NCI-H2029 treated with DMSO at 0.1 percent for 48 hours (cell line): ENCODE measurements at regions not wholly inside any gene's neighbourhood (a gene's known extent, or its start where the extent isn't known, plus 50 kb on each side); places are given as distances from the start of the nearest gene placed in this dataset.
"Not testable (repeated sequence)": the region's sequence is repeated elsewhere in the genome, so short reads cannot be mapped to it uniquely, and the experiment has no call there.

Experiments
- DNase-seq: peaks from one replicate; lab custom pipeline; 2025; lab: John Stamatoyannopoulos, UW

DNA sequence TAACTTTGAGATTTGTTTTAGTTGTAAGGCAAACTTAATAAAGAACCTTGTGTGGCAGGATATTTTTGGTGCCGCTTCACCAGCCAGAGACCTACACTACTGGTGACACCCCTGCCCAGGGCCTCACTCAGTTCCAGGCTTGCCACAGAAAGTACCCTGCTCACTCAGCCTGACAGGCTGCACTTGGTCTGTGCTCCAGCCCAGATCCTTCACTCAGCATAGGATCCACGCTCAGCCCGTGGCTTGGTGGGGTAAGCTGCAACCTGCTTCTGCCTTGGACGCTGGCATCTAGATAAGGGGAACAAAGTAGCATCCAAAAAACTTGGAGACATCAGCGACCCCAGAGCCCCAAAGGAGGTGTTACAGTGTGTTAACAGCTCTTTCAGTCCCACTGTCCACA is 825.5 kb downstream of the EPHA3 start:
- DNase-seq: no peak

DNA sequence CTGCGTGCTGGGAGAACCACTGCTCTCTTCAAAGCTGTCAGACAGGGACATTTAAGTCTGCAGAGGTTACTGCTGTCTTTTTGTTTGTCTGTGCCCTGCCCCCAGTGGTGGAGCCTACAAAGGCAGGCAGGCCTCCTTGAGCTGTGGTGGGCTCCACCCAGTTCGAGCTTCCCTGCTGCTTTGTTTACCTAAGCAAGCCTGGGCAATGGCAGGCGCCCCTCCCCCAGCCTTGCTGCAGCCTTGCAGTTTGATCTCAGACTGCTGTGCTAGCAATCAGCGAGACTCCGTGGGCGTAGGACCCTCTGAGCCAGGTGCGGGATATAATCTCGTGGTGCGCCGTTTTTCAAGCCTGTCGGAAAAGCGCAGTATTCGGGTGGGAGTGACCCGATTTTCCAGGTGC is 837.0 kb downstream of the EPHA3 start:
- not testable (repeated sequence) for DNase-seq

DNA sequence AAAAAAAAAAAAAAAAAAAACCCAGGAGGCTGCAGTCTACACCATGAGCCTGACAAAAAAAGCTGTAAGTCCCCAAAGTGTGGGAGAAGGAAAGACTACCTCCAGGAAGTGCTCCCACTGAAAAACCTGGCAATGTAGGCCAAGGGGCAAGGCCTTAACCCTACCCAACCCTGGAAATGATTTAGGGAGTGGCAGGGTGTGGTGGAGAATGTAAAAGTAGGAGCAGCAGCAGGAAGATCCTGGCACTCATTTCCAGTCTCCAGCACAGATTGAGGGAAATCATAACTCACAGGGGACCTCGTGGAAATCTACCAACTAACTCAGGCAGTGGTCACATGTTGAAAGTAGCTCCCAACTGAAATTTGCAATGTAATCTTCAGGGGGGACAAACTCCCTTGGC is 839.5 kb downstream of the EPHA3 start:
- no peak for DNase-seq

DNA sequence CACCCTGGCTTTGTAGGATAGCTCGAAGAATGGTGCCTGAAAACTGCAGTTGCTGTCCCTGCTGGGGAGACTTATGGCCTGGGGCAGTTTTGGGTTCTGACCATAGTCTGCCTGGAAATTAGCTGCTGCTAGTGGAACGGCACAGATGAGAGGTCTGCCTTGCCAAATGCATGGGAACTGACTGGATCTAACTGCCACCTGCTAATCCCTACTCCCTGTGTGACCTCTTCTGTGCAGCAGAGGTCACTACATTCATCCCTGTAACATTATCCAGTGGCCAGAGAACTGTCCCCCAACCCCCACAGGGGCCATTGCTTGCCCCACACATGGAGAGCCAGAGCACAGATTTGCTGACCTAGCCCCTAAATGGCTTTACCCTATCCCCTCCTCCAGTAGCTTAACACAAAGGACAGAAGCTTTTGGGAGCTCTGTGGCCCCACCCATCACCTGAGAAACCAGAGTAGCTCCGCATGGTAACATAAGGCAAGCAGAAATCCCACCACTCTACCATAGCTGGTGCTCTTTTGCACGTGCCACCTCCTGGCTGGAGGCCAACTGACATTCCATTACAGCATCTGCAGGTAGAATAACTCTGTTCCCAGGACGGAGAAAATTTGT is 840.0 kb downstream of the EPHA3 start:
- no peak for DNase-seq

DNA sequence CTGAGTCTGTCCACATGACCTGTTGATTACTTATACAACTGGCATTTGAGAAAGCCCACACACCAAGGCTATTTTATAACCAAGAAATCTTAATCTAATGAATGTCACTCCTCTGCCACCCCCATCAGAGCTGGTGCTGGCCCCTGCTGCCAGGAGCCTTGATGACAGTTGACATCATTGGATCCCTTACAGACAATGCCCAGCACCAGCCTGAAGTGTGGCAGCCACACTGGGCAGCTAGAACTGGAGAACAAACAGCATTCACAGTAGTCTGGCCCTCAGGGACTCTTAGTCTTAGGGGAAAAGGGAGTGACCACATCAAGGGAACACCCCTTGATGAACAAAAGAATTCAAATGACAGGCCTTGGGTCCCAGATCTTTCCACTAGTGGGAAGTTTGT is 840.6 kb downstream of the EPHA3 start:
- DNase-seq: no peak

DNA sequence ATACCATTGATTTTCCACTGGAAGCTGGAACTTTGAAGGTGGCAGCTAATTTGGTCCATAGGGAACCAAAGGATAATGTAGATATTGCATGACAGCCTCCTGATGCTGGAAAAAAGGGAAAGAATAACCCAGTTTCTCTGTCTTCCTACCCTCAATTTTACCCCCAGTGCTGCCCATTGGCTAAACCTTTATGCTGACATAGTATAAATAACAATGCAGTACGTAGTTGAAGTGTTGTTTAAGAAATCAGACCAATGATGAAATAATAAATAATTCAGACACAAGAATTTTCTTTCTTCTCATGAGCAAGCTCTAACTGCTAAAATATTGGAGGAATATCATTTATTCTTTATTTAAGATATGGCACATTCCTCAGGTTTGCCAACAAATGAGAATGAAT is 843.4 kb downstream of the EPHA3 start:
- DNase-seq: no peak

DNA sequence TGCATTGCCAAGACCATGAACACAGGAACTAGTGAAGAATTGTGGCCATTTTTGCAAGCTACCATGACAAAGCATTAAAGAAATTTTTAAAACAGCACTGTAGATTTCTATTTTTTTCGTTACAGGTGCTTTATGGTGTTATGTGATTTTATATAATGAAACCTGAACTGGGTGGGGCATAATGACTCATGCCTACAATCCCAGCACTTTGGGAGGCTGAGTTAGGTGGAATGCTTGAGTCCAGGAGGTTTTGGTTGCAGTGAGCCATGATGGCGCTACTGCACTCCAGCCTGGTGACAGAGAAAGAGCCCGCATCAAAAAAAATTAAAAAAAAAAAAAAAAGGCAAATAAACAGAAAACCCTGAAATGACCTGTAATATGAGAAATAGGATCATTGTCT is 846.7 kb downstream of the EPHA3 start:
- DNase-seq: no peak

DNA sequence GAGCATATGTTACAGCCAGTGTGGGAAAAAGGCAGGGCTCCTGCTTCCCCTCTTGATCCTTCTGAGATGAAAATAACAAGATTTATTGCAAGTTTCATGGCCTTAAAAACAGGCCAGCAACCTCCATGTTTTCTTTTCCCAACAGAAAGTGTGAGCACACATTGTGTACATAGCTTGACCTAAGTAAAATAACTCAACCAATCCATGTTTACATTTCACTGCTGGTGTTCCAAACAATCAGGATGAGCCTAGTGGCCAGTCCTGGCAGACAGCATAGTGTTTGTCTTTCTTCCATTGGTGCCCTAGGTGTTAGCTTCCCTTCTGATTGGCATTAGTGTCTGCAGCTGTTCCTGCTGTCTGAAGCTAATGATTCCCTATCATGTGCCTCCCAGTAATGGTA is 847.7 kb downstream of the EPHA3 start:
- DNase-seq: no peak

DNA sequence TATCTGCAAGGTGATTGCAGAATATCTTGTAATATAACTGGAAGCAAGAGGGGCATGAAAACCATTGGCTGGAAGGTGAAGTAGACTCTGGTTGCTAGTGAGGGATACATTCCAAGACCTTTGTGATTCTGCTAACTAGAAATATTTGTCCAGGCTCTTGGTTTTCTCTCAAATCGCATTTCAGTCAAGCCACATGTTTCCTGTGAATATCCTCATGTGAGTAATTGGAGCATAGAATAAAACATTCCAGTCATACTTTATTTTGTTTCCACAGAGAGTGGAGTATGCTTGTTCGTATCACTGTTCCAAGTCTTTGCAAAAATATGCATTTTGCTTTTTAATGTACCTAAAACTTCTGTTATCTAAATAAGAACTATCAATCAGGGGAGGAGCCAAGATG is 850.0 kb downstream of the EPHA3 start:
- DNase-seq: no peak

DNA sequence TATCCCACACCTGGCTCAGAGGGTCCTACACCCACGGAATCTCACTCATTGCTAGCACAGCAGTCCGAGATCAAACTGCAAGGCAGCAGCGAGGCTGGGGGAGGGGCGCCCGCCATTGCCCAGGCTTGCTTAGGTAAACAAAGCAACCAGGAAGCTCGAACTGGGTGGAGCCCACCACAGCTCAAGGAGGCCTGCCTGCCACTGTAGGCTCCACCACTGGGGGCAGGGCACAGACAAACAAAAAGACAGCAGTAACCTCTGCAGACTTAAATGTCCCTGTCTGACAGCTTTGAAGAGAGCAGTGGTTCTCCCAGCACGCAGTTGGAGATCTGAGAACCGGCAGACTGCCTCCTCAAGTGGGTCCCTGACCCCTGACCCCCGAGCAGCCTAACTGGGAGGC is 850.7 kb downstream of the EPHA3 start:
- not testable (repeated sequence) for DNase-seq

DNA sequence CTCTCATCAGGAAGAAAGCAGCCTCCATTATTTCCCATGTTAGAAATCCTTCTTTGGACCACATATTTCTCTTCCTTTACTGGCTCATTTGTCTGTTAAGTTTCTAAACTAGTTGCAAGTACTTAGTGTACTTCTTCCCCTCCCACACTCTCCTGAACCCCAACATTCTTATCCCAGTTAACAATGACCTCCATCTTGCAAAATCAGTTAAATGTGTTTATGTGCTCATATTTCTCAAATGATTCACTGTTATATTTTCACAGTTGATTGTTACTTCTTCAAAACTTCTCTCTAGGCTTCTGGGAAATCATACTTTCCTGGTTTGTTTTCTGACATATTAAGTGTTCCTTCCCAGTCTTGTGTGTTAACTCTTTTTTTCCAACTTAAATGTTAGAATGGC is 856.9 kb downstream of the EPHA3 start:
- no peak for DNase-seq

DNA sequence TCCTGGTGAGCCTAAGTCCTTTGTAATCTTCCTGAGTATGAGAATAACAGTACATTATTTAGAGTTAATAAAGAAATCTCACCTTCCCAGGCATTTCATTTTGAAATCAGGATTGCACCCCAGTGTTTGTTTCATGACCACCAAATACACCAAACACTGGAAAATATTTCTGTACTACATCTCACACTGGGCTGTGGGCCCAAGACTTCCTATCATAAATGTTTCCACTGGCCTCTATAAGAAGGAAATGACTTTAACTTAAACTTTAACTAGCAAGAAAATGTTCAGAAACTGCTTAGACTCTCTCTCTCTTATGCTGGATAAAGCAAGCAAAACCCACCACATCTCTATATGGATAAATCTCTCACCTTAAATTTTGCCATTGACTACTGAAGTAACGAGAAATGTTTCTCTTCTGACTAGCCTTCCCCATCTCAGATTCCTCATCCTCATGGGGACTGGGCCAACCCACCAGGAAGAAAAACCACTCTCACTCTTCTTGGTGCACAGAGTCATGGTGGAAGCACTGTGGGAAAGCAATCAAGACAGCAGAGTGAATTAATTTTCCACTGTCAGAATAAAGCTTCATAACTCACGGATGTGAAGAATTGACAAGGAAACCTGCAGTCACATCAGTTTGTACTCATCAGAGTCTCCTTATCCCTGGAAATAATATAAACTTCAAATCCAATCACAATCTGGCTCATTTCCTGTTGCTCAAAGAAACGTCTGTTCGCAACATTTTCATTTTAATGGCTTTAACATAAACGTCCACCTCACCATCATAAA is 859.6 kb downstream of the EPHA3 start:
- DNase-seq: no peak

DNA sequence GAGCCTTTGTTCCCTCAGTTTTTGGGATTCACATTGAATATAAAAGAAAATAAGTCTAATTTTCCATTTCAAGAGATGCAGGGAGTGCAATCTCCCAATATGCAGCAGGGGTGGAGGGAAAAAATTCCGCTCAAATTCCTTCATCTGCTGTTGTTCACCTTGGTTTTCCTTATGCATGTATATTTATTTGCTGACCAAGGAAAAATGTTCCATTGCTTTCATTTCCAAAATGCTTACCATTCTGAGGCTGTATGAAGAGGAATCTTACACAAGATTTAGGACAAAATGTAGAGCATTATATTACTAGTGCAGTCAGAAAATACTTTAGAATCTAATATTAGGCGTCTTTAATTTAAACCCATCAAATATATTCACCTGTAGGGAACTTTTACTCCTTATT is 863.9 kb downstream of the EPHA3 start:
- no peak for DNase-seq

DNA sequence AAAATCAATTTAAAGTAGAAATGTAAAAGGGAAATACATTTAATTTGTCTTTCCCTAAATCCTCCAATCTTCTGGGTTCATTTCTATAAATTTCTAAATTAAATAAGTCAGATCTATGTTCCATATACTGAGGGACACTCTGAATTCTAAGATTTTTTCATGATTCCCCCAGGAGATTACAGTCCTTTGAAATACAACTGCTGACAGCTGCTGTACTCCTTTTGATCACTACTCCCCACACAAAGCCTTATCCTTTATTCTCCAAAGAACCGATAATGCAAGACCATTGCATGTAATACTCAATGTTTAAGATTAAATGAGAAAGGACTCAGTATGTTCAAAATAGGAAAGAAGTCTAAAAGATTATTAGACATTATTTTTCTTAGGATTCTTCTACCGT is 865.7 kb downstream of the EPHA3 start:
- DNase-seq: no peak

DNA sequence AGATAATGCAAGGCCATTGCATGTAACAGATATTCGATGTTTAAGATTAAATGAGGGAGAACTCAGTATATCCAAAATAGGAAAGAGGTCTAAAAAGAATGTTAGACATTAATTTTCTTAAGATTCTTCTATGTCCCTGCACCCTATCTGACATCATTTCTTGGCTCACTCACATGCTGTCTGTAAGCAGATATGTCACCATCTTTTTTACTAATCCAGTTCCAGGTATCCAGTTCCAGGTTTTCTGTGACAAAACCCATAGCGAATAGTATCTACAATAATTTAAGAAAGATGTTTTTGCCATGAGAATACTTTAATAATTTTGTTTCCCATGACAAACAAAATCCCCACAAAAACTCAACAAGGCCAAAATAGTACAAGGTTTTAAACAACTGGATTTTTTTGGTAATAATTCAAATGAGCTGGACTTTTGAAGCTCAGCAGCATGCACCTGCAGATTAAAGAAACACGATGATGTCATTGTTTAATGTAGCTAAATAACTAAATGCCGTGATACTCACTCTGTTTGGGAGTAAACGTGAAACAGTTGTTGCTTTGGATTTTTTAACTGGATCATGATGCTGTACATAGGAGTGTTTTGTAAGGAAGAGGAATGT is 867.6 kb downstream of the EPHA3 start:
- no peak for DNase-seq

DNA sequence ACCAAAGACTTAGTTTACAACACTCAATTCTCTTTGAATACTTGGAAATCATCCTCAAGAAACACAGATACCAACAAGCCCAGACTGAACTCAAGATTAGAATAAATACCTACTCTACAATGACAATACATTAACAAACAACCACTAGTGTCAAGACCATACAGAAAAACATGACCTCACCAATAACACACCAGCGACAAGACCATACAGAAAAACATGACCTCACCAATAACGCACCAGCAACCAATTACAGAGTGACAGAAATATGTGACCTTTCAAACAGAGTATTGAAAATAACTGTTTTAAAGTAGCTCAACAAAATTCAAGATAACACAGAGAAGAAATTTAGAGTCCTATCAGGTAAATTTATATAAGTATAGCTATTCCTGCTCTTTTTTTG is 876.0 kb downstream of the EPHA3 start:
- no peak for DNase-seq

DNA sequence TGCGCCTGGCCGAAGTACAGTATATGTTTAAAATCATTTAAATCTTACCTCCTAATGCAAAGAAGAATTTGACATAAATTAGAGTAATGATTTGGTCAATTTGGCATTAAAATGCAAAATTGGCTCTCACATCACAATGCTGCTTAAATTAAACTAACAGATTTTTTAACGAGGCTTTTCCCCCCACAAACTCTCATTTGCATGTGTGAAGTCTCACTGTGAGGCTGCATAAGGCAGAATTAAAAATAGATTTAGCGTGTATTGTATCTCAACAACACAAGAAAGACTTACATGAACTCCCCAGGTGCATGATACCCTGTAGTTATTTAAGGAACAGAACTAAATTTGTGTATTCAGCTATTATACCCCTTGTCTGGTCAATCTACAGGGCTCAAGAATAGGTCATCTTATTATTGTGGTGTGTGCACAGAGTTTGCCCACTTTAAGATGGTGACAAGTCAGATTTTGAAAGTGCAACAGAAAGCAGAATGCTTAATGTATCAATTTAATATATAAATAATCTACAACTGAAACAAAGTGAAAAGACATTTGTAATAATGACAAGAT is 897.9 kb downstream of the EPHA3 start:
- DNase-seq: no peak

DNA sequence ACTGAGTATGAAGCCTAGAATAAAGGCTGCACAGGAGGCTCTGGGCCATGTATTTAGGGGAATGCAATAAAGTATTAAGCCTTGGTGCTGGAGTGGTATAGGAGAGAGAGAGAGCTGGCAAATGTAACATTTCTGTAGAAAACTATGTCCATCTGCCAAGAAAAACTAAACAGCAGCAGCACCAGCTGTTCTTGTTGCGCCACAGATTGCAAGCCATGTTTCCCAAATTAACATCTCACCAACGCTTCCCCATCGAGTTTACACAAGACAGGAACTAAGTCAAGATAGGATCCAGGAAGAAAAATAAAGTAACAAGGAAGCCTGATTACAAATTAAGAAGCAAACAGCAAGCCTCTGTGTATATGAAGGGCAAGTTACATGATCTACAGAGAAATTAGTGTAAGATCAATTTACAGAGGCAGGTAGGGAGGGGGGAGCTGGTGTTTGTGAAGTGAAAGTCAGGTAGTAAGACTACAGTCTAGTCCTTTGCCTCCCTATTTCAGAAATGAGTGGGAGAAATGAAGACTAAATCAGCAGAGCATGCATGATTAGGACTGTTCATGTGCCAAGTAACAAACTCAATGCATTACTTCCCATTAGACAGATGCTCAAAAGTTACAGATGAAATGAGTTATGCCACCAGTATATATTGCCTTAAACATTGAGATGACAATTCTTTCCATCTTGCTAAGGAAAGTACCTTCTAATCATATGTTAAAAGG is 900.5 kb downstream of the EPHA3 start:
- DNase-seq: no peak

DNA sequence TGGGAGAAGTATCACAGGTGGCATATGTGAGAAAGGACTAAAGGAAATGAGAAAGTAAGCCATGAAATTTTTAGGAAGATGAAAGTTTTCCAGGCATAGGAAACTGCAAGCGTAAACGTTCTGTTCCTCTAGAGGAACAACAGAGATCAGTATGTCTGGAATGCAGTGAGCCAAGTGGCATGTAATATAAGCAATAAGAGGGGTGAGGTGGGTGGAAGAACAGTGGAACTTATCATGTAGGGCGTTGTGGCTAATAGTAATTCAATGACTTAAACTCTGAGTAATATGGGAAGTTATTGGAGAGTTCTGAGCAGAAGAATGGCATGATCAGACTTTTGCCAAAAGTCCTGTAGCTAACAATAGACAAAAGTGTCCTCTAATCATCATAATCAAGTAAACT is 902.9 kb downstream of the EPHA3 start:
- no peak for DNase-seq

DNA sequence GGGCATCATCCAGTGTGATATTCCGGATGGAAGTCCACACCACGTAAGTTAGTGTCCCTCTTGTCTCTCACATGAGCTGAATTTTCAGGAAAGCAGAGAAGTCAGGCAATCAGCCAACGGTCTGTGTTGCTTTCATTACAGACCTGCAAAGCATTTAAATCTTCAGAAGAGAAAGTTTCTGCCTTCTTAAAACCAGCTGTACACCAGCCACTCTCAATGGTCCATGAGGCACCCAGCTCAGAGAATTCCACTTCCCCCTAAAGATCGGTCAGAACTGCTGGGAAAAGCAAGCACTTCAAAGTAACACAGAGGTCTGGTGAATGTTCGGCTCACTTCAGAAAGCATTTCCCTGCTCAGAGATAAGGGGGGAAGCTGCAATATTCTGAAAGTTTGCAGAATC is 903.7 kb downstream of the EPHA3 start:
- no peak for DNase-seq

DNA sequence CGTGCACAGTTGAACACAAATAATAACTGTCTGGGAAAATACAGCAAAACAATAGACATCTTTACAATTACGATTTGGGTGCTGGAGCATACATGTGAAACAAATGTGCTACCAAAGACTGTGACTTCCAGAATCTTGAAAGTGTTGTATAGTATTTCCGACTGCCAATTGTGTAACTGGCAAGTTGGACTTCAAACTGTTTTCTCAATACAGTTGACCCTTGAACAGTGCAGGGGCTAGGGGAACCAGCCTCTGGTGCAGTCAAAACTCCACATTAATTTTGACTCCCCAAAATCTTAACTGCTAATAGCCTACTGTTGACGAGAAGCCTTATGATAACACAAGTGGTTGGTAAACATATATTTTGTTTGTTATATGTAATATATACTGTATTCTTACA is 904.2 kb downstream of the EPHA3 start:
- DNase-seq: no peak

DNA sequence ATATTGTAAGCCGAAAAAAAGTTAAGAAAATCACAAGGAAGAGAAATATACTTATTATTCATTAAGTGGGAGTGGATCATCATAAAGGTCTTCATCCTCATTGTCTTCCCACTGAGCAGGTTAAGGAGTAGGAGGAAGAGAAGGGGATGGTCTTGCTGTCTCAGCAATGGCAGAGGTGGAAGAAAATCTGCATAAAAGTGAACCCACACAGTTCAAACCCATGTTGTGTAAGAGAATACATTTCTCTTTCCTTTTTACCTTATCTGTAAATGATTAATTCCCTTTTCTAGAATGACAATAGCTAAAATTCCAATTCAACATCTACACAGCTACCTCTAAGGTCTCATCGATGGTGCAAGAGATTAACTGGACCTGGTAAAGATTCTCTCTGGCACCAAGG is 904.6 kb downstream of the EPHA3 start:
- DNase-seq: no peak
